SU-DHL-6 (cell line): ENCODE measurements at regions not wholly inside any gene's neighbourhood (a gene's known extent, or its start where the extent isn't known, plus 50 kb on each side); places are given as distances from the start of the nearest gene placed in this dataset.

Source experiments
- H2AFZ ChIP-seq: fragments of 200-600 bp; sonication (generic); 2 replicates; pipeline ENCODE4 v1.6.1; 2014; ENCODE audit warnings: low read depth, mild to moderate bottlenecking, moderate library complexity, mixed read lengths, antibody characterized with exemption, low read length; ENCODE audit not compliant: severe bottlenecking
- H3F3A ChIP-seq: fragments of 200-600 bp; shearing (Covaris generic); 2 replicates; pipeline ENCODE4 v1.6.0; 2016; ENCODE audit warnings: antibody characterized with exemption, mild to moderate bottlenecking; ENCODE audit not compliant: insufficient read depth
- H3K27ac ChIP-seq: fragments of 200-600 bp; sonication (generic); 2 replicates; pipeline ENCODE4 v1.5.1; 2016; ENCODE audit warnings: low read depth, mild to moderate bottlenecking, low read length, moderate library complexity, mixed read lengths
- H3K27me3 ChIP-seq: fragments of 200-600 bp; sonication (generic), shearing (Covaris generic); 2 replicates; pipeline ENCODE4 v1.6.0; 2014; ENCODE audit warnings: mild to moderate bottlenecking, low read length
- H3K36me3 ChIP-seq: fragments of 200-600 bp; sonication (generic); 2 replicates; pipeline ENCODE4 v1.6.1; 2014; ENCODE audit warnings: mild to moderate bottlenecking, low read length, mixed read lengths
- H3K4me2 ChIP-seq: fragments of 300-600, 200-600 bp; shearing (Covaris generic), sonication (generic); 2 replicates; pipeline ENCODE4 v1.6.0; 2014; ENCODE audit warnings: low read length, low read depth, mild to moderate bottlenecking; ENCODE audit not compliant: poor library complexity, severe bottlenecking
- H3K4me3 ChIP-seq: fragments of 200-600 bp; sonication (generic); 2 replicates; pipeline ENCODE4 v1.5.1; 2014; ENCODE audit warnings: antibody characterized with exemption, low read length, mild to moderate bottlenecking, mixed read lengths; ENCODE audit not compliant: insufficient read depth, poor library complexity, severe bottlenecking
- H3K79me2 ChIP-seq: fragments of 200-600 bp; sonication (generic); 2 replicates; pipeline ENCODE4 v1.6.1; 2014; ENCODE audit warnings: mild to moderate bottlenecking, low read length, moderate library complexity; ENCODE audit not compliant: insufficient read depth
- H3K9ac ChIP-seq: fragments of 200-600 bp; sonication (generic); 2 replicates; pipeline ENCODE4 v1.7.0; 2014; ENCODE audit warnings: mild to moderate bottlenecking, low read length
- H3K9me2 ChIP-seq: fragments of 200-600 bp; sonication (generic); replicated peaks from 2 replicates; pipeline ENCODE4 v1.6.1; 2014; ENCODE audit warnings: low read length; ENCODE audit not compliant: insufficient read depth
- H3K9me3 ChIP-seq: fragments of 200-600 bp; sonication (generic); 2 replicates; pipeline ENCODE4 v1.6.1; 2014; ENCODE audit warnings: low read length, mixed read lengths; ENCODE audit not compliant: insufficient read depth
- H4K20me1 ChIP-seq: fragments of 200-600 bp; sonication (generic); 2 replicates; pipeline ENCODE4 v1.6.1; 2014; ENCODE audit warnings: low read depth, mild to moderate bottlenecking, antibody characterized with exemption, low read length, moderate library complexity, mixed read lengths
- EZH2phosphoT487 ChIP-seq: fragments of 200-600 bp; sonication (generic), shearing (Covaris generic); conservative IDR thresholded peaks from 2 replicates; pipeline ENCODE4 v1.6.1; 2018; ENCODE audit warnings: mild to moderate bottlenecking, antibody characterized with exemption, low read length, moderate library complexity, mixed read lengths
- TF ChIP-seq, protein P1 (sequence below): fragments of 200-600 bp; sonication (generic); IDR thresholded peaks from one replicate; pipeline ENCODE4 v1.5.1; 2017; ENCODE audit warnings: antibody characterized with exemption, mild to moderate bottlenecking, low read length, moderate library complexity; ENCODE audit not compliant: insufficient read depth, poor library complexity, severe bottlenecking

DNA sequence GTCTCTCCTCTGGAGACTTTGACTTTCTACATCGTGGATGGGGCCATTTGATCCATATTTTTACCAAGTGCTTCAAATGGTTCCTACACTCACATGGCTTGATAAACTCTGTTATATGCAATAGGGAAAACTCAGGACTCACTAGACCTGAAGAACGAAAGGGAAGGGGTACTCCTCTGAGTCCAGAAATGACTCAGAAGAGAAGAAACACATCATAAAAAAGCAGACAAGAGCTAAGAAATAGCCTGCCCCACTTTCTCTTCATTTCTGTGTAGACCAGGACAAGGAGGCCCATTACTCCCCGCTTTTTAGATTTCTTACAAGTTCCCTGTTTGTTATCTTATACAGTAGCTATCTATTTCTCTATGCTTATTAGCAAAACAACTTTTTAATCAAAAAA is 369.8 kb upstream of the ARID1B start:
- no peak overlapping the region for H3K4me3 ChIP-seq
- H3K79me2 ChIP-seq, result no peaks in the 10 kb centered on the region
- H3K9ac ChIP-seq, result no peak overlapping the region
- no peak overlapping the region for H2AFZ ChIP-seq
- H3K9me3 ChIP-seq, result no peaks in the 10 kb centered on the region
- no peak overlapping the region for H3K27ac ChIP-seq
- no peak for TF ChIP-seq EZH2phosphoT487
- TF ChIP-seq, protein P1, sequence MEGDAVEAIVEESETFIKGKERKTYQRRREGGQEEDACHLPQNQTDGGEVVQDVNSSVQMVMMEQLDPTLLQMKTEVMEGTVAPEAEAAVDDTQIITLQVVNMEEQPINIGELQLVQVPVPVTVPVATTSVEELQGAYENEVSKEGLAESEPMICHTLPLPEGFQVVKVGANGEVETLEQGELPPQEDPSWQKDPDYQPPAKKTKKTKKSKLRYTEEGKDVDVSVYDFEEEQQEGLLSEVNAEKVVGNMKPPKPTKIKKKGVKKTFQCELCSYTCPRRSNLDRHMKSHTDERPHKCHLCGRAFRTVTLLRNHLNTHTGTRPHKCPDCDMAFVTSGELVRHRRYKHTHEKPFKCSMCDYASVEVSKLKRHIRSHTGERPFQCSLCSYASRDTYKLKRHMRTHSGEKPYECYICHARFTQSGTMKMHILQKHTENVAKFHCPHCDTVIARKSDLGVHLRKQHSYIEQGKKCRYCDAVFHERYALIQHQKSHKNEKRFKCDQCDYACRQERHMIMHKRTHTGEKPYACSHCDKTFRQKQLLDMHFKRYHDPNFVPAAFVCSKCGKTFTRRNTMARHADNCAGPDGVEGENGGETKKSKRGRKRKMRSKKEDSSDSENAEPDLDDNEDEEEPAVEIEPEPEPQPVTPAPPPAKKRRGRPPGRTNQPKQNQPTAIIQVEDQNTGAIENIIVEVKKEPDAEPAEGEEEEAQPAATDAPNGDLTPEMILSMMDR, result no peak
- H3K4me2 ChIP-seq, result no peak overlapping the region
- no peaks in the 10 kb centered on the region for H3K27me3 ChIP-seq
- no peaks in the 10 kb centered on the region for H3F3A ChIP-seq
- H3K36me3 ChIP-seq, result no peaks in the 10 kb centered on the region
- H3K9me2 ChIP-seq, result no peaks in the 10 kb centered on the region
- H4K20me1 ChIP-seq, result no peaks in the 10 kb centered on the region

DNA sequence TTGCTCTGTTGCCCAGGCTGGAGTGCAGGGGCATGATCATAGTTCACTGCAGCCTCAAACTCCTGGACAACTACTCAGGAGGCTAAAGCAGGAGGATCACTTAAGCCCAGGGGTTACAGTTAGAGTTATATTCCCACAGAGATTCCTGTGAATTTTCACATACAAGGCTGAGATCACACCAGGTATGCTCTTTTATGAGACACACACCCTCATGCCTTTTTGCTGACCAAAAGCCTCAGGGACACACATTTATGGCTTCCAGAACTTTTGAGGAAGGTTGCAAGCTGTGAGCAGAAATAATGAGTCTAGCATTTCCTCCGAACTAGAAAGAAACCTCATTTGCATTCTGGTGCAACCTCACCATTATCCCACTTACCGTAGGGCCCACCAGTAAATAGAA is 370.5 kb upstream of the ARID1B start:
- TF ChIP-seq, protein P1, result no peak
- no peak for TF ChIP-seq EZH2phosphoT487
- no peaks in the 10 kb centered on the region for H4K20me1 ChIP-seq
- H3K9ac ChIP-seq, result no peak overlapping the region
- no peak overlapping the region for H2AFZ ChIP-seq
- H3K4me2 ChIP-seq, result no peak overlapping the region
- no peaks in the 10 kb centered on the region for H3K9me3 ChIP-seq
- no peaks in the 10 kb centered on the region for H3K9me2 ChIP-seq
- no peaks in the 10 kb centered on the region for H3F3A ChIP-seq
- H3K79me2 ChIP-seq, result no peaks in the 10 kb centered on the region
- H3K27ac ChIP-seq, result no peak overlapping the region
- H3K4me3 ChIP-seq, result no peak overlapping the region
- no peaks in the 10 kb centered on the region for H3K27me3 ChIP-seq
- H3K36me3 ChIP-seq, result no peaks in the 10 kb centered on the region

DNA sequence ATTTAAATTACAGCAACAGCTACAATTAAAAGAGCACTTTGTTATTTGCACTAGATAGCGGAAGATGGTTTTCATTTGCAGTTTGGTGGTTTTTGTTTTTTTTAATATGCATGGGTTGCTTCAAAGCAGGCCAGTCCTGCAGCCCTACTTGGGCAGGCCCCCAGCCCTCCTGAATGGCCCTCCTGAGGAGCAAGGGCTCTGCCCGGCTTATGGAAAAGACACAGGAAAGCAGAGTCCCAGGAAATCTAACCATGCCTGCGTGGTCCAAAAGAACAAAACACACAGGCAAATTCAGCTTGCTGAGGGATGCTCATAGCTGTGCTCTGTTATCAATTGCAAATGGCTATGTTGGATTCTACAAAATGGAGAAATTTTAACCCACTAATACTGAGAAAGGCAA is 371.1 kb upstream of the ARID1B start:
- no peak overlapping the region for H3K9ac ChIP-seq

More for the DNA sequence above, 371.1 kb upstream of the ARID1B start:
- Histone ChIP-seq H3K9me3 (no peaks in the 10 kb centered on the region), H3K27me3 (no peaks in the 10 kb centered on the region), H3K27ac (no peak overlapping the region), H3K79me2 (no peaks in the 10 kb centered on the region), H4K20me1 (no peaks in the 10 kb centered on the region), H2AFZ (no peak overlapping the region), H3K4me2 (no peak overlapping the region), H3K9me2 (no peaks in the 10 kb centered on the region), H3K4me3 (no peak overlapping the region), H3F3A (no peaks in the 10 kb centered on the region), H3K36me3 (no peaks in the 10 kb centered on the region)
- TF ChIP-seq EZH2phosphoT487, result no peak
- TF ChIP-seq, protein P1, result no peak
